OCI-LY1 (cell line): ENCODE measurements at regions not wholly inside any gene's neighbourhood (a gene's known extent, or its start where the extent isn't known, plus 50 kb on each side); places are given as distances from the start of the nearest gene placed in this dataset.
"Not testable (repeated sequence)": the region's sequence is repeated elsewhere in the genome, so short reads cannot be mapped to it uniquely, and the experiment has no call there.

Experiments
- EZH2 ChIP-seq: fragments of 200-600 bp; sonication (generic), shearing (Covaris generic); IDR thresholded peaks from 2 replicates; pipeline ENCODE4 v1.8.0; 2017; ENCODE audit warnings: borderline replicate concordance, mixed run types, mild to moderate bottlenecking, antibody characterized with exemption, low read length, moderate library complexity, mixed read lengths
- TF ChIP-seq, protein P1 (sequence below): fragments of 200-600 bp; sonication (generic), shearing (Covaris generic); IDR thresholded peaks from 2 replicates; pipeline ENCODE4 v1.5.1; 2017; ENCODE audit warnings: mild to moderate bottlenecking, antibody characterized with exemption, low read length, moderate library complexity, mixed read lengths

DNA sequence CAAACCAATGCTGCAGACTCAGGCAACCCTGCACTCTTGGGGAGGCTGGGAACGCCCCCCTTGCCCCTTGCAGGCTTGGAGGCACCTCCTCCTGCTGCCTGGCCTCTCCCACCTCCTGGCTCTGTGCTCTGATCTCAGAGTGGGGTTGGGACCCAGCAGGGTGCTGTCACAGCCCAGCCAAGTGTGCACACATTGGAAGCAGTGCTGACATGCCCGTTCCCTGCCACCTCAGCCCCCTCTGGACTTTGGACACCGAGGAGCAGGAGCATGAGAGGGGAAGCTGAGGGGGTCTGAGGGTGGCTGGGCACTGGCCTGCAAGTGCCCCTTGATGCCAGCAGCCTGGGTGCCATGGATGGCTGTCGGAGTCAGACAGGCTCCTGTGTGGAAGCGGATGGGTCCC is 202.0 kb upstream of the ZNF337 start:
- TF ChIP-seq, protein P1, sequence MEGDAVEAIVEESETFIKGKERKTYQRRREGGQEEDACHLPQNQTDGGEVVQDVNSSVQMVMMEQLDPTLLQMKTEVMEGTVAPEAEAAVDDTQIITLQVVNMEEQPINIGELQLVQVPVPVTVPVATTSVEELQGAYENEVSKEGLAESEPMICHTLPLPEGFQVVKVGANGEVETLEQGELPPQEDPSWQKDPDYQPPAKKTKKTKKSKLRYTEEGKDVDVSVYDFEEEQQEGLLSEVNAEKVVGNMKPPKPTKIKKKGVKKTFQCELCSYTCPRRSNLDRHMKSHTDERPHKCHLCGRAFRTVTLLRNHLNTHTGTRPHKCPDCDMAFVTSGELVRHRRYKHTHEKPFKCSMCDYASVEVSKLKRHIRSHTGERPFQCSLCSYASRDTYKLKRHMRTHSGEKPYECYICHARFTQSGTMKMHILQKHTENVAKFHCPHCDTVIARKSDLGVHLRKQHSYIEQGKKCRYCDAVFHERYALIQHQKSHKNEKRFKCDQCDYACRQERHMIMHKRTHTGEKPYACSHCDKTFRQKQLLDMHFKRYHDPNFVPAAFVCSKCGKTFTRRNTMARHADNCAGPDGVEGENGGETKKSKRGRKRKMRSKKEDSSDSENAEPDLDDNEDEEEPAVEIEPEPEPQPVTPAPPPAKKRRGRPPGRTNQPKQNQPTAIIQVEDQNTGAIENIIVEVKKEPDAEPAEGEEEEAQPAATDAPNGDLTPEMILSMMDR = not testable (repeated sequence)
- not testable (repeated sequence) for TF ChIP-seq EZH2
